BJ (cell line): ENCODE measurements at regions not wholly inside any gene's neighbourhood (a gene's known extent, or its start where the extent isn't known, plus 50 kb on each side); places are given as distances from the start of the nearest gene placed in this dataset.

Source experiments
- CTCF ChIA-PET: fragments of 350-600 bp; formaldehyde crosslinking; extraction: SDS; loops from one replicate; lab custom pipeline; 2021; ENCODE audit warnings: antibody characterized with exemption, inconsistent platforms; lab: Yijun Ruan, JAX
- POLR2A ChIA-PET: fragments of 300-600 bp; sonication (Branson Sonifier 250); formaldehyde crosslinking; extraction: SDS; loops from one replicate; lab custom pipeline; 2021; ENCODE audit warnings: antibody characterized with exemption; lab: Charles Lee
- DNase-seq: peaks from one replicate; pipeline ENCODE4 v3.0.0-alpha.2; 2011; ENCODE audit warnings: low read depth
- H3K27me3 ChIP-seq: 2 replicates; pipeline ENCODE4 v1.6.0; 2011; ENCODE audit warnings: low read length; ENCODE audit not compliant: control insufficient read depth, insufficient read depth
- H3K36me3 ChIP-seq: 2 replicates; pipeline ENCODE4 v1.5.1; 2011; ENCODE audit warnings: low read length; ENCODE audit not compliant: control insufficient read depth, insufficient read depth
- H3K4me3 ChIP-seq: 2 replicates; pipeline ENCODE4 v1.5.1; 2011; ENCODE audit warnings: low read depth, mild to moderate bottlenecking, control low read depth, low read length
- TF ChIP-seq, protein P1 (sequence below): IDR thresholded peaks from 2 replicates; pipeline ENCODE4 v1.5.1; 2011; ENCODE audit warnings: low read depth, mild to moderate bottlenecking, control low read depth, inconsistent platforms, low read length, moderate library complexity; ENCODE audit not compliant: insufficient read depth

GRCh38 chr12:107494331-107494730 is 191.3 kb upstream of the PWP1 start:
- ChIA-PET CTCF (no interaction called here), POLR2A (no interaction called here)
- no peak for DNase-seq
- Histone ChIP-seq H3K27me3 (no peaks in the 10 kb centered on the region), H3K4me3 (no peak overlapping the region), H3K36me3 (no peaks in the 10 kb centered on the region)
- TF ChIP-seq, protein P1, sequence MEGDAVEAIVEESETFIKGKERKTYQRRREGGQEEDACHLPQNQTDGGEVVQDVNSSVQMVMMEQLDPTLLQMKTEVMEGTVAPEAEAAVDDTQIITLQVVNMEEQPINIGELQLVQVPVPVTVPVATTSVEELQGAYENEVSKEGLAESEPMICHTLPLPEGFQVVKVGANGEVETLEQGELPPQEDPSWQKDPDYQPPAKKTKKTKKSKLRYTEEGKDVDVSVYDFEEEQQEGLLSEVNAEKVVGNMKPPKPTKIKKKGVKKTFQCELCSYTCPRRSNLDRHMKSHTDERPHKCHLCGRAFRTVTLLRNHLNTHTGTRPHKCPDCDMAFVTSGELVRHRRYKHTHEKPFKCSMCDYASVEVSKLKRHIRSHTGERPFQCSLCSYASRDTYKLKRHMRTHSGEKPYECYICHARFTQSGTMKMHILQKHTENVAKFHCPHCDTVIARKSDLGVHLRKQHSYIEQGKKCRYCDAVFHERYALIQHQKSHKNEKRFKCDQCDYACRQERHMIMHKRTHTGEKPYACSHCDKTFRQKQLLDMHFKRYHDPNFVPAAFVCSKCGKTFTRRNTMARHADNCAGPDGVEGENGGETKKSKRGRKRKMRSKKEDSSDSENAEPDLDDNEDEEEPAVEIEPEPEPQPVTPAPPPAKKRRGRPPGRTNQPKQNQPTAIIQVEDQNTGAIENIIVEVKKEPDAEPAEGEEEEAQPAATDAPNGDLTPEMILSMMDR = no peak

GRCh38 chr12:107495604-107496003 is 190.0 kb upstream of the PWP1 start:
- no peaks in the 10 kb centered on the region for H3K36me3 ChIP-seq
- CTCF ChIA-PET = no interaction called here
- DNase-seq = no peak
- POLR2A ChIA-PET = no interaction called here
- no peak overlapping the region for H3K4me3 ChIP-seq
- TF ChIP-seq, protein P1 = no peak
- no peaks in the 10 kb centered on the region for H3K27me3 ChIP-seq

DNA sequence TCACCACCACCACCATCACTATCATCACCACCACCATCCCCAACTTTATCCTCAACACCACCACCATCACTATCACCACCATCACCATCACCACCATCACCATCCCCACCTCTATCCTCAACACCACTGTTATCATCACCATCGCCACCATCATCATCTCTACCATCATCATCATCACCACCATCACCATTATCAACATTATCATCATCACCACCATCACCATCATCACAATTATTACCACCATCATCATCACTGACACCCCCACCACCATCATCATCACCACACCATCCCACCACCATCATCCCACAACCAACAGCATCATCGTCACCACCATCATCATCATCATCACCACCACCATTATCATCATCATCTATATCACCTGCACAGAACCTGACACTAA is 188.4 kb upstream of the PWP1 start:
- CTCF ChIA-PET = no interaction called here

DNA sequence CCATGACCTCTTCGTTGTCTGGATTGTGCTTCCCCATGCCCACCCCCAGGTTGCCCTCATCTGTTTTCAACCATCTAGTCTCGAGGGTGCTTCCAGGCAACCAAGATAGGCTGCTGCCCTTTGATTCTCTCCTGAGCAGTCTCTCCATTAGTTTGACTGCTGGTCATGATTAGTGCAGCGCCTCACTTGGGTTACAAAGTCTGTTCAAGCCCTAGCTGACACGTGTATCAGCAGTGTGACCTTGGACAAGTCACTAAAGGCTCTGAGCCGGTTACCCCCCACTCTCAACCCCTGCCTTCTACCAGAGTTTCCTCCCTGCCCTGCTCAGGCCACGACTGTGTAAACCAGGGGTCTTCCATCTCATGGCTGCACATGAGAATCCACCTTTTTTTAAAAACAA is 185.3 kb upstream of the PWP1 start:
- no peak for DNase-seq
- H3K36me3 ChIP-seq = no peaks in the 10 kb centered on the region
- TF ChIP-seq, protein P1 = no peak
- no peaks in the 10 kb centered on the region for H3K27me3 ChIP-seq
- CTCF ChIA-PET = interaction anchor here (0.6 to 1.2 kb wide), 2 partner anchors 22 to 347 kb away, joined by 3 to 4 read pairs; no protein-coding TSS in a partner anchor
- POLR2A ChIA-PET = no interaction called here
- H3K4me3 ChIP-seq = no peak overlapping the region

More for the DNA sequence above, 188.4 kb upstream of the PWP1 start:
- no peak overlapping the region for H3K4me3 ChIP-seq
- DNase-seq = no peak
- no peaks in the 10 kb centered on the region for H3K36me3 ChIP-seq
- POLR2A ChIA-PET = no interaction called here
- H3K27me3 ChIP-seq = no peaks in the 10 kb centered on the region
- TF ChIP-seq, protein P1 = no peak

GRCh38 chr12:107501681-107502080 is 183.9 kb upstream of the PWP1 start:
- H3K4me3 ChIP-seq = no peak overlapping the region
- ChIA-PET POLR2A (no interaction called here), CTCF (no interaction called here)
- DNase-seq = no peak
- TF ChIP-seq, protein P1 = no peak
- H3K36me3 ChIP-seq = no peaks in the 10 kb centered on the region
- H3K27me3 ChIP-seq = no peaks in the 10 kb centered on the region
